Medulla oblongata (tissue), 1 donor: ENCODE measurements at regions not wholly inside any gene's neighbourhood (a gene's known extent, or its start where the extent isn't known, plus 50 kb on each side); places are given as distances from the start of the nearest gene placed in this dataset.
"Not testable (repeated sequence)": the region's sequence is repeated elsewhere in the genome, so short reads cannot be mapped to it uniquely, and the experiment has no call there.

Experiments
- DNase-seq: peaks from one replicate; pipeline ENCODE4 v3.0.0-alpha.2; 2015; ENCODE audit errors: extremely low spot score

- DNase-seq: no peak
Measured at GRCh38 chr5:25224316-25224982, 579.7 kb upstream of the CDH10 start.

- DNase-seq: not testable (repeated sequence)
Measured at GRCh38 chr5:25199902-25200301, 555.1 kb upstream of the CDH10 start.

DNA sequence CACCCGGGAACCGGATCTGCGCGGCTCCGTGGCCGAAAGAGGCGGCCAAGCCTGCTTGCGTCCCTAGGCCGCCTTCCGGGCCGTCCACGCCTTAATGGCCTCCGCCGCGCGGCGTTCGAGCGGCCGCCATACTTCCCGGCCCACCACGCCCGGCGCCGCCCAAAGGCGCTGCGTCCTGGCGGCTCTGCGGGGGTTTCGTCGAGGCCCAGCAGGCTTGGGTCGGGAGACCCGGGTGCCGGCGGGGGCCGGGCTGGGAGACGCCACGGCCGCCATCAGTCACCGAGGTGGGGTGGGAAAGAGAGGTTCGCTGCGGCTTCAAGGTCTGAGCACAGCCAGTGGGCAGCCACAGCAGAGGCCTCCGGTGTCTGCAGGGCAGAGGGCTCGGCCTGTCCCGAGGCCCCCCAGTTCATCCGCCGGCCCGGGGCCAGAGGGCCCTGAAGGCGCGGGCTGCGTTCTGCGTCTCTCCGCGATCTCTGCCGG lies 545.8 kb upstream of the CDH10 start:
- DNase-seq: no peak

- DNase-seq: no peak
Measured at GRCh38 chr5:25181249-25181648, 536.5 kb upstream of the CDH10 start.

- not testable (repeated sequence) for DNase-seq
Measured at GRCh38 chr5:25162616-25163015, 517.8 kb upstream of the CDH10 start.

DNA sequence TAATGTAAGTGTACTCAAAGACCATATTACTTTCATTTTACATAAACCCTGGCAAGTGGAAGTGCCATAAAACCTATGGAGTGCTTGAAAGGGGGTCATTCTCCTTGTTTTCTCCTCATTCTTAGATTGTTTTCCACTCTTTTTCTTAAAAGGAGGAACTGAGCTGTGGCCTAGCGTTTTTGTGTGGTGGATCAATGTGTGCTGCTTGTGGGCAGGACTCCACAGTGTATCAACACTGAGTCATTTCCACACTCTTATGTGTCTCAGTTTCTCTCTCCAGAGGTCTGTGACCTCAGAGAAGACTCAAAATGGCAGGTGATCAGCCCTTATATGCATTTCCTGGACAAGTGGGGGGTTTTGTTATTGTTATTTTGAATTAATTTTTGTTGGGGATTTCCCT lies 516.1 kb upstream of the CDH10 start:
- no peak for DNase-seq

DNA sequence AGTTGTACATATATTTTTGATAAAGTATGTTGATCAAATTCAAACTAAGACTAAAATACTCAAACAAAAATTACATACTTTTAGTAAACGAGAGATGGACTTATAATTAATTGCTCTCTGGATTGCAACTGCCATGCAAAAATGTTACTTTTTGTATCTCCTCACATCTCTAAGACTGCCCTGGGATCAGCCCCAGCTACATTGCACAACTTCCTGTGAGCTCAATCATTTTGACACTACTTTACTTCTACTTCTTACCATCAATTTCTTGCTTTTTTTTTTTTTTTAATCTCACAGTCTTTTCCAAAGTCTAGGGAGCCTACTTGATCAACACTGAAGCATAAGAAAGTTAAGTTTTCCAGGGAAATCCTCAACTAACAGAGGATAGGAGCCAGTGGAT lies 506.0 kb upstream of the CDH10 start:
- DNase-seq: no peak

DNA sequence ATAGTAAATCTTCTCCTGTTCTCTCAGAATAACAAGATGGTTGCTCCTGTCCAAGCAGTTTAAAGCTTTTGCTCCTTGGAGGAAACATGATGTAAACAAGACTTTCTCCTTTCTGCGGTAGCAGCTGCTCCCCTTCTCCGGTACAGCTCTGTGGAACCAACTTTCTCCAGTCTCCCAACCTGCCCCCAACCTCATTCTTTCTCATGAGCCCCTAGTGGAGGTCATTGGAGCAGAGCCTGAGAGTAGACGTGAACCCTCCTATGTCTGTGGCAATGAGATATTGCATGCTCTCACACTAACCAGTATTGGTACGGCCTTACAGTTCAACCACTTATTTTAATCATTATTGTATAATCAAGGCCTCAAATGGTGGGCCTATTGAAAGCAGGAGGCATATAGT lies 483.8 kb upstream of the CDH10 start:
- no peak for DNase-seq

GRCh38 chr5:25119650-25120049 lies 474.9 kb upstream of the CDH10 start:
- no peak for DNase-seq

DNA sequence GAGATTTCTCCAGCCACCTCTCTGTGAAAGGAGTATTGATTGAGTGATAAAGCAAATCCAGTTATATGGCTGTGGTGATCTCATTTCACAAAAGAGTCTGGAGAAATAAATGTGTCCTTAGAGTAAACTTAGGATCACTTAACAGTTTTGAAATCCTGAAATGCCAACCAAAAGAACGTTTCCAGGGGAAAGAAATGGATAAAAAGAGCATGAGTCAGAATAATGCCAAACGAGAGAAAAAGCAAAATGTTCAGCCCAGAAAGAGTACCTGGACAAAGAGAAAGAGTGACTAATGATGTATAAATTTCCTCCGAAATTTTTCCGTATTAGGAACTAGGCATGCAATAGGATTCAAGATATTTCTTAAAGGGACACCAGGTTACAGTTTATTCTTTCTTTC lies 463.1 kb upstream of the CDH10 start:
- no peak for DNase-seq

DNA sequence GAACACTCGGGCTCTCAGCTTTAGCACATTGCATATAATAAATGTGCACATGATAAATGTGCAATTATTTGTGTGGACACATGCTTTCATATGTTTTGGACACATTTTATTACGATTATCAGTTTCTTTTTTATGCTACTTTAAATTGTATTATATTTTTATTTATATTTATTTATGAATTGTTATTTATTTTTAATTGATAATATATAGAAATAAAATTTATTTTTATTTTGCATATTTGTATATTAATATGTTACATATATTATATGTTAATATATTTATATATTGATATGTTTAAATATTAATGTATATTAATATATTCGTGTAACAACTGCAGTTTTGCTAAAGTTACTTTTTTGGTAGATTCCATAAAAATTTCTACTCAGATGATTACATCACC lies 454.8 kb upstream of the CDH10 start:
- no peak for DNase-seq

DNA sequence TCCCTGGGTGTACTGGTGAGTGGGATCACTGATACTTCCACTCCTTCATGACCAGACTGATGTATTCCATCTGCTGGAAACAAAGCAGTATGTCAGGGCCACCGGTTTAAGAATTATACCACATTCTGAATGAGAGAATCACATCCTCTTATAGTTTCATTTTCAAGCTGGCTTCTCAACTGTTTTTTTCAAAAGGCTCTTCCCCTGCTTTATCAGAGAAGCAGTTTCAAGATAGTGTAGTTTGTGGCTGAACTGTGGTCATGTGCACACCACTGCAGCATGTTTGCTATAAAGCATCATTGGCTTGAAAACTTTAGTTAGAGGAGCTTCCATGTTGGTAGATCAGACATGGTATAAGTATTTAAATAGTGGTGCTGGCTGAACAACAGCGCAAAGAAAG lies 450.5 kb upstream of the CDH10 start:
- no peak for DNase-seq

GRCh38 chr5:25094219-25094618 lies 449.4 kb upstream of the CDH10 start:
- DNase-seq: no peak

DNA sequence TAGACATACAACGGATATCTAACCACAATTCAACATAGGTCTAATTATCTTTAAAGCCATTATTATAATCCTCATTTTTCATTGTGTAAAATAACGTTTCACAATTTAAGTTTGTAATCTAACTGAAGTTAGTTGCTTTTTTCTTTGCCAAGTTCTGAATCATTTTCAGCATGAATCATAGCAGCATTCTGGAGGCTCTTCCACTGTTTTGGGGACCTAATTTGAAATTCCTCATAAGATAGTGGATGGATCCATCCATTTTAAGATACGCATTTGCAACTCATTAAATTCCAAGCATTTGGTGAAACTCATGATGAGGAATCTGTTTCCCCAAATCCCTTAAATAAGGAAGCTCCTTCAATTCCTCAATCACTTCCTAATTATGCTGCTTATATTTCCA lies 447.1 kb upstream of the CDH10 start:
- DNase-seq: no peak

DNA sequence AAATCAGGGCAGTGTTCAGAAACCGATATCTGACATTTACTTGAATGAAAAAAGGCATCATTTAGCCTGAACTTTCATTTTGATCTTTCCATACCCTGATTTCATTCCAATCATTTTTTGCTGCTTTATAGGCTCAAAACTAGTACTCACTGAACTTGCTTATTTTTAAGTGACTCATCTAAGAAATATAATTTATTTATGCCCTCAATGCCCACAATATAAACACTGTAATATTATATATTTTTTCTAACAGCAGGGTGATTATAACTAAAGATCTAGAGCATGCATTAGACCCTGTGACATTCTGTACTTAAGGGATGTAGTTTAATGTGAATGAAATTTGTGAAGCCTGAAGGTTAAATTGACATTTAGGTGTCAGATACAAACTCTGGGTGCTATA lies 446.1 kb upstream of the CDH10 start:
- DNase-seq: no peak

- no peak for DNase-seq
Measured at GRCh38 chr5:25090275-25090674, 445.5 kb upstream of the CDH10 start.

- DNase-seq: not testable (repeated sequence)
Measured at GRCh38 chr5:25088689-25089088, 443.9 kb upstream of the CDH10 start.

GRCh38 chr5:25083261-25083660 lies 438.5 kb upstream of the CDH10 start:
- DNase-seq: not testable (repeated sequence)

DNA sequence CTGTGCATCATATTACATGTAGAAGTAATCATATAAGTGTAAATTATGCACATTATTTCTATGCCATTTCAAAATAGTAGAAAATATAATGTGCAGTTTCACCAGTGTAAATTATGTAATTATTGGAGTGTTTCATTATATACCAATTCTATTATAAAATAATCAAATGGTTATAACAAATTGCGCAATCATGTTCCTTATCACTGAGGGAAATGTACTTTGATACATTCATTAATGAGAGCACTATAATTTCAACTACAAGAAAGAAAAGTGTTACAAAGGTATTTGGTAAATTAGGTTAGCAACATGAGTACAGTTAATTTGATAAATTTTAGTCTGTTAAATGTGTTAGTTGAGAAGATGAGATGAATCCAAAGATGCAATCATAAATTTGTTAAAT lies 421.5 kb upstream of the CDH10 start:
- DNase-seq: no peak

DNA sequence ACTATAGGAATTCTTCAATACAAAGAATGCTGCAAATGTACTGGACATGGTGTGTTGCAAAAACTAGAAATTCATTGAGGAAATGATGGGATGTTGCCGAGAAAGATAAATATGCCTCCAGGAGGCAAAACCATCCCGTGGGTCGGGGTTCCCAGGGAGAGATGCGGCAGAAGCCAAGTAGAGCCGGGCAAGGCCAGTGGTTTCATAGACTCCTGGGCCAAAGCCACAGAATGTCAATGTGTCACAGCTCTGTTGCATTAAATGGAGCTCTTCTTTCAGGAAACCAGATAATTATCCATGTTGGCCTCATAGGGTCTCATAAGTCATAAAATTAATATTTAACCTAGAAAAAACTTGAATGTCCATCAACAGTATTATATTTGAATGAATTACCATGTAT lies 419.5 kb upstream of the CDH10 start:
- DNase-seq: no peak

DNA sequence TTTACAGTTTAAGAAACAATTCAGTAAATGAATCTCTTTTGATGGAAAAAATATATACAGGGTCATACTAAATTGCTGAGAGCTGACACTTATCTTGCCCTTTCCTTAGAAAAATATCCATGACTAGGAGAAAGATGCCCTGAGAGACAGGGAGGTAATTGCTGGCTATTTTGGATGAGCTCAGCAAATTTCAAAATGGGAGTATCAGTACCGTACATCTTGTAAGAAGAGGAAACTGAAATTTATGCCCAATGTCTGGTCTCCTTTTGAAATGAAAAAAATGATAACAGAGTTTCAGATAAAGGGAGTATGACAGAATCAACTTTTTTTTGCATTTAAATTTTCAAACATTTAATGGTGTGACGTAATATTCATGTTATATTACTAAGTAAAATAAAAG lies 415.8 kb upstream of the CDH10 start:
- DNase-seq: no peak

- DNase-seq: no peak
Measured at GRCh38 chr5:25056836-25057235, 412.1 kb upstream of the CDH10 start.

GRCh38 chr5:25033658-25034057 lies 388.9 kb upstream of the CDH10 start:
- no peak for DNase-seq

GRCh38 chr5:25029004-25029403 lies 384.2 kb upstream of the CDH10 start:
- DNase-seq: peak; percentile 53
